GM18517 (cell line): ENCODE measurements at regions not wholly inside any gene's neighbourhood (a gene's known extent, or its start where the extent isn't known, plus 50 kb on each side); places are given as distances from the start of the nearest gene placed in this dataset.
"Not testable (repeated sequence)": the region's sequence is repeated elsewhere in the genome, so short reads cannot be mapped to it uniquely, and the experiment has no call there.

ENCODE experiments used
- ATAC-seq: cut with Tn5 transposase; IDR thresholded peaks from one replicate; pipeline ENCODE4 v1.9.1; 2021; ENCODE audit warnings: mild to moderate bottlenecking, moderate library complexity; ENCODE audit not compliant: unreplicated experiment

- no peak for ATAC-seq
These were observed 419.9 kb downstream of the BUD13 start for GRCh38 chr11:116352881-116353280.

- no peak for ATAC-seq
These were observed 424.6 kb downstream of the BUD13 start for GRCh38 chr11:116348226-116348625.

GRCh38 chr11:116345575-116345974, 427.2 kb downstream of the BUD13 start:
- no peak for ATAC-seq

- no peak for ATAC-seq
These were observed 428.2 kb downstream of the BUD13 start for GRCh38 chr11:116344601-116345000.

GRCh38 chr11:116343270-116343669, 429.5 kb downstream of the BUD13 start:
- ATAC-seq: no peak

- no peak for ATAC-seq
These were observed 430.6 kb downstream of the BUD13 start for GRCh38 chr11:116342148-116342547.

- no peak for ATAC-seq
These were observed 433.3 kb downstream of the BUD13 start for GRCh38 chr11:116339306-116340098.

- not testable (repeated sequence) for ATAC-seq
These were observed 434.3 kb downstream of the BUD13 start for GRCh38 chr11:116338500-116338899.

- ATAC-seq: no peak
These were observed 436.2 kb downstream of the BUD13 start for GRCh38 chr11:116336540-116336939.

GRCh38 chr11:116335891-116336290, 436.9 kb downstream of the BUD13 start:
- no peak for ATAC-seq

- ATAC-seq: no peak
These were observed 437.7 kb downstream of the BUD13 start for GRCh38 chr11:116335078-116335477.

- no peak for ATAC-seq
These were observed 438.2 kb downstream of the BUD13 start for GRCh38 chr11:116334596-116334995.

- no peak for ATAC-seq
These were observed 439.7 kb downstream of the BUD13 start for GRCh38 chr11:116333001-116333535.

- ATAC-seq: no peak
These were observed 440.4 kb downstream of the BUD13 start for GRCh38 chr11:116332391-116332790.

- no peak for ATAC-seq
These were observed 441.4 kb downstream of the BUD13 start for GRCh38 chr11:116331381-116331780.

GRCh38 chr11:116330439-116331185, 442.2 kb downstream of the BUD13 start:
- no peak for ATAC-seq

GRCh38 chr11:116329354-116330090, 443.3 kb downstream of the BUD13 start:
- ATAC-seq: no peak

- no peak for ATAC-seq
These were observed 443.9 kb downstream of the BUD13 start for GRCh38 chr11:116328851-116329250.

GRCh38 chr11:116328391-116328790, 444.4 kb downstream of the BUD13 start:
- ATAC-seq: no peak

GRCh38 chr11:116326146-116326545, 446.6 kb downstream of the BUD13 start:
- no peak for ATAC-seq

- ATAC-seq: no peak
These were observed 447.5 kb downstream of the BUD13 start for GRCh38 chr11:116325247-116325646.
